Upper lobe of left lung (tissue), 4 donors: ENCODE measurements at regions not wholly inside any gene's neighbourhood (a gene's known extent, or its start where the extent isn't known, plus 50 kb on each side); places are given as distances from the start of the nearest gene placed in this dataset.

Experiments
- CTCF ChIP-seq, 6 experiments: fragments of 450-650 bp in 4 of 6; fragments of 200-600 bp in 2 of 6; sonication (generic) in 2 of 6; IDR thresholded peaks; one replicate each; pipeline ENCODE4 v1.5.1; 2016 to 2019; ENCODE audit warnings: antibody characterized with exemption in 6 of 6
- EP300 ChIP-seq, 4 donors: sonication (generic); formaldehyde crosslinking; IDR thresholded peaks; one replicate each; pipeline ENCODE4 v1.5.1; 2017; ENCODE audit warnings: antibody characterized with exemption in 4 of 4, control low read depth in 2 of 4
- POLR2A ChIP-seq, 4 donors: fragments of 450-650 bp; IDR thresholded peaks; one replicate each; pipeline ENCODE4 v1.5.1; 2016 to 2017; ENCODE audit warnings: antibody characterized with exemption in 4 of 4, mild to moderate bottlenecking in 2 of 4
- POLR2AphosphoS5 ChIP-seq, 2 donors: sonication (generic); formaldehyde crosslinking; IDR thresholded peaks; one replicate each; pipeline ENCODE4 v1.5.1; 2017; ENCODE audit warnings: antibody characterized with exemption in 2 of 2

GRCh38 chr18:78621141-78621755, 358.4 kb upstream of the SALL3 start:
- TF ChIP-seq CTCF (IDR thresholded peaks at IDR 0.05), result no peak
- TF ChIP-seq POLR2A (IDR thresholded peaks at IDR 0.05), result no peak
- TF ChIP-seq POLR2AphosphoS5 (IDR thresholded peaks at IDR 0.05), result no peak
- TF ChIP-seq EP300 (IDR thresholded peaks at IDR 0.05), result no peak
